SK-N-SH (cell line): ENCODE measurements at regions not wholly inside any gene's neighbourhood (a gene's known extent, or its start where the extent isn't known, plus 50 kb on each side); places are given as distances from the start of the nearest gene placed in this dataset.

Experiments used
- CTCF ChIA-PET: fragments of 300-600, 350-600 bp; formaldehyde crosslinking; extraction: SDS; loops from one replicate; lab custom pipeline; 2021; lab: Yijun Ruan, JAX
- POLR2A ChIA-PET: fragments of 350-600 bp; sonication (Branson Sonifier 250); formaldehyde crosslinking; extraction: SDS; loops from one replicate; lab custom pipeline; 2020; ENCODE audit warnings: antibody characterized with exemption, inconsistent platforms; lab: Yijun Ruan, JAX
- DNase-seq: peaks from one replicate; pipeline ENCODE4 v3.0.0; 2012
- H2AFZ ChIP-seq: fragments of 200-600 bp; sonication (generic); 2 replicates; pipeline ENCODE4 v1.8.1; 2016; ENCODE audit warnings: antibody characterized with exemption, mild to moderate bottlenecking, low read depth
- H3F3A ChIP-seq: fragments of 200-600 bp; sonication (generic); replicated peaks from 2 replicates; pipeline ENCODE3; 2016; ENCODE audit warnings: antibody characterized with exemption, mild to moderate bottlenecking; ENCODE audit not compliant: insufficient read depth
- H3K27ac ChIP-seq, 2 experiments: fragments of 200-500 bp in 1 of 2; fragments of 200-600 bp in 1 of 2; sonication (Bioruptor generic) in 1 of 2; sonication (generic), shearing (Covaris generic) in 1 of 2; 2 replicates each; pipeline versions ENCODE4 v1.5.1 to v1.6.1; 2014 to 2016; ENCODE audit warnings: low read depth in 2 of 2, inconsistent platforms in 1 of 2, low read length in 1 of 2, mild to moderate bottlenecking in 1 of 2, mixed read lengths in 1 of 2
- H3K27me3 ChIP-seq: fragments of 200-600 bp; sonication (generic), shearing (Covaris generic); 2 replicates; pipeline ENCODE4 v1.6.1; 2016; ENCODE audit warnings: mixed run types; ENCODE audit not compliant: insufficient read depth
- H3K36me3 ChIP-seq, 2 experiments: fragments of 200-500 bp in 1 of 2; fragments of 200-600 bp in 1 of 2; sonication (Bioruptor generic) in 1 of 2; sonication (generic) in 1 of 2; replicated peaks in 1 of 2; 2 replicates each; pipeline versions ENCODE3 to v1.5.1; 2014 to 2016; ENCODE audit warnings: low read length in 1 of 2, mild to moderate bottlenecking in 1 of 2; ENCODE audit not compliant: insufficient read depth in 2 of 2, control insufficient read depth in 1 of 2
- H3K4me1 ChIP-seq, 2 experiments: fragments of 200-500 bp in 1 of 2; fragments of 200-600 bp in 1 of 2; sonication (Bioruptor generic) in 1 of 2; sonication (generic), shearing (Covaris generic) in 1 of 2; 2 replicates each; pipeline versions ENCODE4 v1.5.1 to v1.6.1; 2014 to 2016; ENCODE audit warnings: low read depth in 1 of 2, low read length in 1 of 2, mixed run types in 1 of 2; ENCODE audit not compliant: insufficient read depth in 2 of 2, control insufficient read depth in 1 of 2
- H3K4me2 ChIP-seq: fragments of 200-600 bp; sonication (generic), shearing (Covaris generic); 2 replicates; pipeline ENCODE4 v1.6.1; 2017; ENCODE audit warnings: mixed run types
- H3K4me3 ChIP-seq, 2 experiments: fragments of 200-500 bp in 1 of 2; fragments of 200-600 bp in 1 of 2; sonication (Bioruptor generic) in 1 of 2; sonication (generic), shearing (Covaris generic) in 1 of 2; 2 replicates each; pipeline versions ENCODE4 v1.5.1 to v1.8.1; 2014 to 2016; ENCODE audit warnings: low read depth in 2 of 2, inconsistent platforms in 1 of 2, low read length in 1 of 2, mild to moderate bottlenecking in 1 of 2, mixed read lengths in 1 of 2, moderate library complexity in 1 of 2
- H3K79me2 ChIP-seq: fragments of 200-600 bp; sonication (generic); 2 replicates; pipeline ENCODE4 v1.8.1; 2017; ENCODE audit warnings: mild to moderate bottlenecking; ENCODE audit not compliant: insufficient read depth
- H3K9ac ChIP-seq: fragments of 200-600 bp; sonication (generic); 2 replicates; pipeline ENCODE4 v1.6.1; 2017; ENCODE audit warnings: mixed run types
- H3K9me2 ChIP-seq: fragments of 200-600 bp; sonication (generic); 2 replicates; pipeline ENCODE4 v1.6.1; 2017; ENCODE audit warnings: mixed run types
- H3K9me3 ChIP-seq: fragments of 200-600 bp; sonication (generic); 2 replicates; pipeline ENCODE4 v1.6.1; 2017; ENCODE audit warnings: mixed run types, mild to moderate bottlenecking, moderate library complexity
- H4K20me1 ChIP-seq: fragments of 200-600 bp; sonication (generic); 2 replicates; pipeline ENCODE4 v1.6.1; 2017; ENCODE audit warnings: mild to moderate bottlenecking, mixed run types; ENCODE audit not compliant: insufficient read depth
- CHD2 ChIP-seq: fragments of 150-350 bp; IDR thresholded peaks from 2 replicates; pipeline ENCODE4 v1.6.1; 2018; ENCODE audit warnings: low read length; ENCODE audit not compliant: partially characterized antibody
- EP300 ChIP-seq, 2 experiments: IDR thresholded peaks; 2 replicates each; pipeline versions ENCODE4 v1.4.0 to v1.6.1; 2012; ENCODE audit warnings: borderline replicate concordance in 1 of 2, low read depth in 1 of 2, low read length in 1 of 2
- EZH2phosphoT487 ChIP-seq: fragments of 200-600 bp; sonication (generic); IDR thresholded peaks from 2 replicates; pipeline ENCODE4 v1.6.1; 2017; ENCODE audit warnings: low read depth, mixed run types, mild to moderate bottlenecking, antibody characterized with exemption, moderate library complexity, borderline replicate concordance
- FOXJ3 ChIP-seq: sonication (generic); formaldehyde crosslinking; IDR thresholded peaks from 2 replicates; pipeline ENCODE4 v1.5.1; 2020; ENCODE audit warnings: mild to moderate bottlenecking, missing genetic modification reagents
- FOXM1 ChIP-seq: IDR thresholded peaks from 2 replicates; pipeline ENCODE4 v1.4.0; 2012; ENCODE audit warnings: low read depth, mild to moderate bottlenecking
- GABPA ChIP-seq: IDR thresholded peaks from 2 replicates; pipeline ENCODE4 v1.4.0; 2012; ENCODE audit warnings: low read depth, mild to moderate bottlenecking
- JUND ChIP-seq: IDR thresholded peaks from 2 replicates; pipeline ENCODE4 v1.4.0; 2012
- MEF2A ChIP-seq: IDR thresholded peaks from 2 replicates; pipeline ENCODE4 v1.4.0; 2012; ENCODE audit warnings: low read depth, borderline replicate concordance
- MXI1 ChIP-seq: IDR thresholded peaks from 2 replicates; pipeline ENCODE4 v1.6.1; 2012; ENCODE audit warnings: mild to moderate bottlenecking, low read depth, low read length, improper control_type of control experiment
- NRF1 ChIP-seq: IDR thresholded peaks from 2 replicates; pipeline ENCODE4 v1.6.1; 2012; ENCODE audit warnings: low read depth, mild to moderate bottlenecking, low read length
- PBX3 ChIP-seq: IDR thresholded peaks from 2 replicates; pipeline ENCODE4; 2012
- POLR2AphosphoS5 ChIP-seq: IDR thresholded peaks from 2 replicates; pipeline ENCODE4 v1.6.1; 2012; ENCODE audit warnings: low read depth, low read length
- RCOR1 ChIP-seq: fragments of 150-350 bp; IDR thresholded peaks from 2 replicates; pipeline ENCODE4 v1.6.1; 2017; ENCODE audit warnings: antibody characterized with exemption, low read length
- REST ChIP-seq: IDR thresholded peaks from 2 replicates; pipeline ENCODE4 v1.6.1; 2012; ENCODE audit warnings: mild to moderate bottlenecking, low read depth, low read length, moderate library complexity
- SMC3 ChIP-seq: IDR thresholded peaks from 2 replicates; pipeline ENCODE4 v1.6.1; 2012; ENCODE audit warnings: low read depth, low read length, improper control_type of control experiment
- TEAD4 ChIP-seq: IDR thresholded peaks from 2 replicates; pipeline ENCODE4 v1.4.0; 2012; ENCODE audit warnings: mild to moderate bottlenecking, borderline replicate concordance; ENCODE audit not compliant: insufficient read depth
- USF1 ChIP-seq: IDR thresholded peaks from 2 replicates; pipeline ENCODE4 v1.4.0; 2012; ENCODE audit warnings: low read depth, borderline replicate concordance
- YY1 ChIP-seq: IDR thresholded peaks from 2 replicates; pipeline ENCODE4 v1.4.0; 2012; ENCODE audit warnings: low read depth, mild to moderate bottlenecking
- WGBS: methylation state at CpG from one replicate; pipeline ENCODE4 v1.1.6; 2017; ENCODE audit warnings: low lambda C conversion rate; 5-methylcytosine and 5-hydroxymethylcytosine counted together
- TF ChIP-seq, protein P1 (sequence below): IDR thresholded peaks from 2 replicates; pipeline ENCODE4 v1.4.0; 2012; ENCODE audit warnings: low read depth
- TF ChIP-seq, protein P2 (sequence below): IDR thresholded peaks from 2 replicates; pipeline ENCODE4 v1.4.0; 2012; ENCODE audit warnings: low read depth, borderline replicate concordance

GRCh38 chr10:53236941-53237340, 464.4 kb upstream of the MBL2 start:
- ChIA-PET POLR2A (no interaction called here), CTCF (no interaction called here)
- H3K36me3 ChIP-seq = no peaks in the 10 kb centered on the region
- DNase-seq = no peak
- H2AFZ ChIP-seq = no peak overlapping the region
- H3K4me3 ChIP-seq = no peak overlapping the region
- WGBS = 88% methylated on average over 1 of the region's 1 CpG
- H3K79me2 ChIP-seq = no peaks in the 10 kb centered on the region
- no peak overlapping the region for H3K4me2 ChIP-seq
- H3K4me1 ChIP-seq = no peaks in the 10 kb centered on the region
- no peaks in the 10 kb centered on the region for H3F3A ChIP-seq
- no peaks in the 10 kb centered on the region for H3K9me3 ChIP-seq
- no peak overlapping the region for H3K9ac ChIP-seq
- TF ChIP-seq TEAD4 (no peak), POLR2AphosphoS5 (no peak), FOXM1 (no peak), REST (no peak), CHD2 (no peak), MXI1 (no peak), RCOR1 (no peak), SMC3 (no peak), USF1 (no peak), GABPA (no peak), PBX3 (no peak), YY1 (no peak), MEF2A (no peak), JUND (no peak), EP300 (IDR thresholded peaks at IDR 0.05; ENCODE audit: borderline replicate concordance in 1 of 2, low read depth in 1 of 2, low read length in 1 of 2) (no peak), FOXJ3 (no peak), NRF1 (no peak), EZH2phosphoT487 (no peak)
- TF ChIP-seq, protein P1, sequence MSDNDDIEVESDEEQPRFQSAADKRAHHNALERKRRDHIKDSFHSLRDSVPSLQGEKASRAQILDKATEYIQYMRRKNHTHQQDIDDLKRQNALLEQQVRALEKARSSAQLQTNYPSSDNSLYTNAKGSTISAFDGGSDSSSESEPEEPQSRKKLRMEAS = no peak
- TF ChIP-seq, protein P2, sequence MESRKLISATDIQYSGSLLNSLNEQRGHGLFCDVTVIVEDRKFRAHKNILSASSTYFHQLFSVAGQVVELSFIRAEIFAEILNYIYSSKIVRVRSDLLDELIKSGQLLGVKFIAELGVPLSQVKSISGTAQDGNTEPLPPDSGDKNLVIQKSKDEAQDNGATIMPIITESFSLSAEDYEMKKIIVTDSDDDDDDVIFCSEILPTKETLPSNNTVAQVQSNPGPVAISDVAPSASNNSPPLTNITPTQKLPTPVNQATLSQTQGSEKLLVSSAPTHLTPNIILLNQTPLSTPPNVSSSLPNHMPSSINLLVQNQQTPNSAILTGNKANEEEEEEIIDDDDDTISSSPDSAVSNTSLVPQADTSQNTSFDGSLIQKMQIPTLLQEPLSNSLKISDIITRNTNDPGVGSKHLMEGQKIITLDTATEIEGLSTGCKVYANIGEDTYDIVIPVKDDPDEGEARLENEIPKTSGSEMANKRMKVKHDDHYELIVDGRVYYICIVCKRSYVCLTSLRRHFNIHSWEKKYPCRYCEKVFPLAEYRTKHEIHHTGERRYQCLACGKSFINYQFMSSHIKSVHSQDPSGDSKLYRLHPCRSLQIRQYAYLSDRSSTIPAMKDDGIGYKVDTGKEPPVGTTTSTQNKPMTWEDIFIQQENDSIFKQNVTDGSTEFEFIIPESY = no peak
- TF ChIP-seq, all 33 proteins: peak for 0
- Histone ChIP-seq H3K9me2 (no peaks in the 10 kb centered on the region), H3K27ac (no peak overlapping the region), H3K27me3 (no peaks in the 10 kb centered on the region), H4K20me1 (no peaks in the 10 kb centered on the region)
